K562 (cell line): ENCODE measurements at regions not wholly inside any gene's neighbourhood (a gene's known extent, or its start where the extent isn't known, plus 50 kb on each side); places are given as distances from the start of the nearest gene placed in this dataset.
A peak's percentile ranks its signal among the peaks of the same experiment; 100 is the strongest.

Experiments used
- ATAC-seq: fragments of 200-7000 bp; cut with Tn5 transposase; 3 replicates; pipeline ENCODE4 v1.9.1; 2020; ENCODE audit warnings: moderate library complexity
- BruUV-seq: library from RNA; stranded (reverse); fragments of 400-500 nt; replicated peaks from 2 replicates; lab custom pipeline; 2021; lab: Mats Ljungman, UMichigan
- CTCF ChIA-PET: fragments of 300-600 bp; formaldehyde crosslinking; extraction: SDS; loops from one replicate; lab custom pipeline; 2021; ENCODE audit warnings: low intra/inter-chr PET ratio; lab: Yijun Ruan, JAX
- POLR2A ChIA-PET: fragments of 300-600, 350-650 bp; sonication (Branson Sonifier 250); formaldehyde crosslinking; extraction: SDS; loops from one replicate; lab custom pipeline; 2021; ENCODE audit warnings: antibody characterized with exemption, inconsistent platforms; lab: Yijun Ruan, JAX
- DNase-seq, 4 experiments: peaks; one replicate each; pipeline versions ENCODE4 v3.0.0 to v3.0.0-alpha.2; 2011 to 2018; ENCODE audit warnings: low spot score in 3 of 4, mixed read lengths in 3 of 4; ENCODE audit errors: extremely low read depth in 1 of 4
- FAIRE-seq: peaks from 2 replicates; lab custom pipeline; 2011; peaks lifted over from hg19 to GRCh38; lab: Jason Lieb, UNC
- H2AFZ ChIP-seq: 2 replicates; pipeline ENCODE4 v1.6.0; 2011; ENCODE audit warnings: low read depth, low read length, control low read depth, inconsistent platforms
- H3K27ac ChIP-seq: fragments of 200-600 bp; 3 replicates; pipeline ENCODE4 v1.8.0; 2011; ENCODE audit warnings: low read depth, mild to moderate bottlenecking, control low read depth, inconsistent platforms, low read length, moderate library complexity, mixed read lengths; ENCODE audit errors: extremely low read depth
- H3K27me3 ChIP-seq, 2 experiments: fragments of 300-600 bp in 1 of 2; 2 replicates in 1 of 2; 3 replicates in 1 of 2; pipeline versions ENCODE4 v1.6.0 to v1.8.0; 2011; ENCODE audit warnings: inconsistent platforms in 2 of 2, low read length in 2 of 2, mild to moderate bottlenecking in 1 of 2, mixed read lengths in 1 of 2, moderate library complexity in 1 of 2; ENCODE audit not compliant: control insufficient read depth in 2 of 2, insufficient read depth in 2 of 2
- H3K36me3 ChIP-seq: fragments of 300-600 bp; 3 replicates; pipeline ENCODE4 v1.8.0; 2011; ENCODE audit warnings: mild to moderate bottlenecking, low read length, inconsistent platforms; ENCODE audit not compliant: control insufficient read depth, insufficient read depth
- H3K4me1 ChIP-seq, 2 experiments: fragments of 200-600 bp in 1 of 2; replicated peaks in 1 of 2; 2 replicates in 1 of 2; 3 replicates in 1 of 2; pipeline versions ENCODE4 v1.5.1 to v1.8.0; 2011; ENCODE audit warnings: inconsistent platforms in 2 of 2, low read length in 2 of 2, mild to moderate bottlenecking in 1 of 2, mixed read lengths in 1 of 2, moderate library complexity in 1 of 2; ENCODE audit not compliant: control insufficient read depth in 2 of 2, insufficient read depth in 2 of 2
- H3K4me2 ChIP-seq: 2 replicates; pipeline ENCODE4 v1.6.1; 2011; ENCODE audit warnings: low read length, control low read depth, inconsistent platforms, mixed read lengths; ENCODE audit not compliant: insufficient read depth
- H3K4me3 ChIP-seq: fragments of 200-600 bp; sonication (generic), shearing (Covaris generic); 2 replicates; pipeline ENCODE4 v1.5.1; 2016; ENCODE audit warnings: control low read depth, inconsistent platforms
- H3K79me2 ChIP-seq: fragments of 200-600 bp; 3 replicates; pipeline ENCODE4 v1.8.0; 2011; ENCODE audit warnings: low read length, inconsistent platforms; ENCODE audit not compliant: control insufficient read depth, insufficient read depth
- H3K9ac ChIP-seq, 2 experiments: 2 replicates each; pipeline versions ENCODE4 v1.6.0 to v1.6.1; 2011; ENCODE audit warnings: low read depth in 2 of 2, low read length in 2 of 2, control low read depth in 1 of 2, inconsistent platforms in 1 of 2, mild to moderate bottlenecking in 1 of 2, mixed read lengths in 1 of 2; ENCODE audit not compliant: insufficient read depth in 1 of 2
- H3K9me1 ChIP-seq: one replicate; pipeline ENCODE4 v1.6.0; 2011; ENCODE audit warnings: inconsistent platforms, mild to moderate bottlenecking, low read length, moderate library complexity; ENCODE audit not compliant: control insufficient read depth, insufficient read depth
- H3K9me3 ChIP-seq: replicated peaks from 2 replicates; pipeline ENCODE4 v1.5.1; 2011; ENCODE audit warnings: low read depth, low read length, inconsistent platforms; ENCODE audit not compliant: control insufficient read depth, insufficient read depth
- H4K20me1 ChIP-seq: replicated peaks from 2 replicates; pipeline ENCODE4 v1.6.1; 2011; ENCODE audit warnings: low read length, inconsistent platforms, mixed read lengths; ENCODE audit not compliant: control insufficient read depth, insufficient read depth
- KDM2B ChIP-seq: fragments of 250-450 bp; sonication (Bioruptor Pico); IDR thresholded peaks from 2 replicates; pipeline ENCODE4 v1.8.0; 2021; ENCODE audit warnings: mild to moderate bottlenecking, moderate library complexity
- KLF16 ChIP-seq: IDR thresholded peaks from 2 replicates; pipeline ENCODE4 v1.6.1; 2016; ENCODE audit warnings: antibody characterized with exemption
- MCM3 ChIP-seq: fragments of 450-650 bp; IDR thresholded peaks from 2 replicates; pipeline ENCODE4 v1.6.1; 2016
- NCOA4 ChIP-seq: fragments of 450-650 bp; IDR thresholded peaks from 2 replicates; pipeline ENCODE4 v1.6.1; 2018; ENCODE audit warnings: mild to moderate bottlenecking; ENCODE audit not compliant: partially characterized antibody
- RBM22 ChIP-seq: fragments of 200-400 bp; formaldehyde crosslinking; IDR thresholded peaks from 2 replicates; pipeline ENCODE4 v1.6.1; 2018; ENCODE audit warnings: low read length, low read depth; ENCODE audit not compliant: poor library complexity, severe bottlenecking
- RFX1 ChIP-seq: fragments of 450-650 bp; IDR thresholded peaks from 2 replicates; pipeline ENCODE4 v1.6.1; 2016; ENCODE audit warnings: mild to moderate bottlenecking, moderate library complexity
- SPI1 ChIP-seq: IDR thresholded peaks from 2 replicates; pipeline ENCODE4 v1.6.1; 2011; ENCODE audit warnings: low read depth, low read length, control low read depth, borderline replicate concordance
- SRF ChIP-seq, 2 experiments: fragments of 250-450, 450-650 bp in 1 of 2; sonication (Bioruptor Pico) in 1 of 2; sonication (generic) in 1 of 2; formaldehyde crosslinking; IDR thresholded peaks; 2 replicates each; pipeline versions ENCODE4 v1.5.0 to v1.5.1; 2020 to 2022; ENCODE audit warnings: mild to moderate bottlenecking in 1 of 2, missing genetic modification reagents in 1 of 2
- TCF7 ChIP-seq: sonication (generic); IDR thresholded peaks from 2 replicates; pipeline ENCODE4 v1.6.1; 2016; ENCODE audit warnings: antibody characterized with exemption, borderline replicate concordance
- ZBTB34 ChIP-seq: fragments of 250-450 bp; sonication (Bioruptor Pico); IDR thresholded peaks from 2 replicates; pipeline ENCODE4 v1.8.0; 2021; ENCODE audit warnings: mild to moderate bottlenecking, moderate library complexity
- ZNF140 ChIP-seq: fragments of 250-450 bp; sonication (Bioruptor Pico); IDR thresholded peaks from 2 replicates; pipeline ENCODE4 v1.8.0; 2021; ENCODE audit warnings: moderate library complexity, mild to moderate bottlenecking, inconsistent platforms
- ZNF398 ChIP-seq: fragments of 250-450 bp; sonication (Bioruptor Pico); IDR thresholded peaks from 2 replicates; pipeline ENCODE4 v1.8.0; 2021; ENCODE audit warnings: moderate library complexity, mild to moderate bottlenecking, inconsistent platforms
- ZNF561 ChIP-seq: fragments of 450-650 bp; formaldehyde crosslinking; conservative IDR thresholded peaks from 2 replicates; pipeline ENCODE4 v1.4.0; 2020; ENCODE audit warnings: mild to moderate bottlenecking, moderate library complexity
- ZNF589 ChIP-seq: fragments of 200-800 bp; sonication (Bioruptor generic); IDR thresholded peaks from 2 replicates; pipeline ENCODE4 v1.6.1; 2016; ENCODE audit warnings: low read depth, missing genetic modification characterization, missing compliant biosample characterization
- WGBS: fragments of 100-300 bp; shearing (Covaris generic); methylation state at CpG from one replicate; pipeline ENCODE4 v1.1.6; 2016; ENCODE audit warnings: low coverage, mixed read lengths; ENCODE audit not compliant: insufficient coverage; ENCODE audit errors: missing lambda C conversion rate; 5-methylcytosine and 5-hydroxymethylcytosine counted together
- in situ Hi-C: fragments of 300-500 bp; cut with MboI; formaldehyde crosslinking; loops from 4 replicates; pipeline ENCODE4 v1.15.0; 2018; ENCODE audit warnings: inconsistent platforms, mixed read lengths
- intact Hi-C: fragments of 100-400 bp; cut with micrococcal nuclease; formaldehyde crosslinking; loops from 2 replicates; pipeline ENCODE4 v1.14.2; 2022

GRCh38 chr9:94479757-94480156 lies 75.1 kb upstream of the PCAT7 start:
- H3K79me2 ChIP-seq, result no peaks in the 10 kb centered on the region; the same call in 2 of the 3 replicates
- BruUV-seq, result no TSS peak
- no peaks in the 10 kb centered on the region for H3K9me1 ChIP-seq
- peak overlapping the region; percentile 61; the same call in 1 of the 2 replicates for H2AFZ ChIP-seq
- POLR2A ChIA-PET, result interaction anchor here (2.8 kb wide), 1 partner anchor 12 kb away, joined by 14 read pairs; no protein-coding TSS in a partner anchor
- H3K36me3 ChIP-seq, result no peaks in the 10 kb centered on the region
- no peaks in the 10 kb centered on the region; a peak in 1 of 5 replicates for H3K27me3 ChIP-seq
- in situ Hi-C loops, result no loop called here
- H4K20me1 ChIP-seq, result no peaks in the 10 kb centered on the region
- no peak overlapping the region for H3K27ac ChIP-seq
- TF ChIP-seq SRF (CRISPR knock-in tag; IDR thresholded peaks at IDR 0.05) (no peak), RFX1 (no peak), TCF7 (no peak), NCOA4 (no peak), ZBTB34 (CRISPR knock-in tag) (no peak), ZNF561 (CRISPR knock-in tag) (no peak), ZNF140 (CRISPR knock-in tag) (no peak), ZNF398 (CRISPR knock-in tag) (no peak), MCM3 (no peak), KLF16 (no peak), SPI1 (no peak), ZNF589 (CRISPR knock-in tag) (no peak), KDM2B (no peak), RBM22 (no peak)
- TF ChIP-seq, all 486 proteins: peak for 0
- peaks cover 0 to 18% of the 10 kb centered on the region in 2 experiments; a peak in 1 of 5 replicates for H3K4me1 ChIP-seq
- FAIRE-seq (no peak), ATAC-seq (peak; percentile 24), DNase-seq (no peak)
- intact Hi-C loops, result no loop called here
- peak overlapping the region; percentile 25 for H3K4me3 ChIP-seq
- WGBS, result 20% methylated on average over 5 of the region's 9 CpGs
- peak overlapping the region; percentile 46 for H3K4me2 ChIP-seq
- CTCF ChIA-PET, result no interaction called here
- no peaks in the 10 kb centered on the region for H3K9me3 ChIP-seq
- peak overlapping the region in 1 of 2 experiments; percentile 78; a peak in 3 of 4 replicates for H3K9ac ChIP-seq
